PC-3 (cell line): ENCODE measurements at regions not wholly inside any gene's neighbourhood (a gene's known extent, or its start where the extent isn't known, plus 50 kb on each side); places are given as distances from the start of the nearest gene placed in this dataset.

ENCODE experiments used
- EZH2phosphoT487 ChIP-seq: fragments of 300-600 bp; sonication (generic); IDR thresholded peaks from 2 replicates; pipeline ENCODE4 v1.6.1; 2018; ENCODE audit warnings: mild to moderate bottlenecking, antibody characterized with exemption, low read length, borderline replicate concordance
- TF ChIP-seq, protein P1 (sequence below): fragments of 300-600 bp; sonication (generic); conservative IDR thresholded peaks from 2 replicates; pipeline ENCODE4 v1.5.1; 2017; ENCODE audit warnings: antibody characterized with exemption, low read depth, mild to moderate bottlenecking, low read length

- TF ChIP-seq, protein P1, sequence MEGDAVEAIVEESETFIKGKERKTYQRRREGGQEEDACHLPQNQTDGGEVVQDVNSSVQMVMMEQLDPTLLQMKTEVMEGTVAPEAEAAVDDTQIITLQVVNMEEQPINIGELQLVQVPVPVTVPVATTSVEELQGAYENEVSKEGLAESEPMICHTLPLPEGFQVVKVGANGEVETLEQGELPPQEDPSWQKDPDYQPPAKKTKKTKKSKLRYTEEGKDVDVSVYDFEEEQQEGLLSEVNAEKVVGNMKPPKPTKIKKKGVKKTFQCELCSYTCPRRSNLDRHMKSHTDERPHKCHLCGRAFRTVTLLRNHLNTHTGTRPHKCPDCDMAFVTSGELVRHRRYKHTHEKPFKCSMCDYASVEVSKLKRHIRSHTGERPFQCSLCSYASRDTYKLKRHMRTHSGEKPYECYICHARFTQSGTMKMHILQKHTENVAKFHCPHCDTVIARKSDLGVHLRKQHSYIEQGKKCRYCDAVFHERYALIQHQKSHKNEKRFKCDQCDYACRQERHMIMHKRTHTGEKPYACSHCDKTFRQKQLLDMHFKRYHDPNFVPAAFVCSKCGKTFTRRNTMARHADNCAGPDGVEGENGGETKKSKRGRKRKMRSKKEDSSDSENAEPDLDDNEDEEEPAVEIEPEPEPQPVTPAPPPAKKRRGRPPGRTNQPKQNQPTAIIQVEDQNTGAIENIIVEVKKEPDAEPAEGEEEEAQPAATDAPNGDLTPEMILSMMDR: no peak
- no peak for TF ChIP-seq EZH2phosphoT487
These were observed 132.9 kb upstream of the SLC30A5 start for GRCh38 chr5:68960961-68961360.
